HG02678 (cell line): ENCODE measurements at regions not wholly inside any gene's neighbourhood (a gene's known extent, or its start where the extent isn't known, plus 50 kb on each side); places are given as distances from the start of the nearest gene placed in this dataset.
"Not testable (repeated sequence)": the region's sequence is repeated elsewhere in the genome, so short reads cannot be mapped to it uniquely, and the experiment has no call there.

Experiments used
- ATAC-seq: cut with Tn5 transposase; IDR thresholded peaks from one replicate; pipeline ENCODE4 v1.9.1; 2021; ENCODE audit warnings: mild to moderate bottlenecking, moderate library complexity; ENCODE audit not compliant: unreplicated experiment

- ATAC-seq = not testable (repeated sequence)
Observed at GRCh38 chr1:761791-762190, 75.3 kb upstream of the OR4F16 start.

GRCh38 chr1:771449-771848, 85.0 kb upstream of the OR4F16 start:
- ATAC-seq = not testable (repeated sequence)

GRCh38 chr1:777480-778180, 91.2 kb upstream of the OR4F16 start:
- ATAC-seq = not testable (repeated sequence)

GRCh38 chr1:778451-779278, 92.2 kb upstream of the OR4F16 start:
- ATAC-seq = peak; percentile 100

GRCh38 chr1:779621-780020, 93.2 kb upstream of the OR4F16 start:
- not testable (repeated sequence) for ATAC-seq

GRCh38 chr1:788835-789234, 102.4 kb upstream of the OR4F16 start:
- ATAC-seq = no peak

GRCh38 chr1:789606-790005, 103.2 kb upstream of the OR4F16 start:
- not testable (repeated sequence) for ATAC-seq

GRCh38 chr1:790388-790930, 104.0 kb upstream of the OR4F16 start:
- ATAC-seq = not testable (repeated sequence)

GRCh38 chr1:794310-794709, 107.9 kb upstream of the OR4F16 start:
- not testable (repeated sequence) for ATAC-seq

- ATAC-seq = not testable (repeated sequence)
Observed at GRCh38 chr1:794918-795584, 108.6 kb upstream of the OR4F16 start.

GRCh38 chr1:797649-798048, 111.2 kb upstream of the OR4F16 start:
- ATAC-seq = not testable (repeated sequence)

GRCh38 chr1:800397-800796, 113.9 kb upstream of the OR4F16 start:
- ATAC-seq = not testable (repeated sequence)

GRCh38 chr1:804378-805115, 118.1 kb upstream of the OR4F16 start:
- peak; percentile 85 for ATAC-seq

- not testable (repeated sequence) for ATAC-seq
Observed at GRCh38 chr1:805310-805709, 118.4 kb upstream of the SAMD11 start.

- ATAC-seq = not testable (repeated sequence)
Observed at GRCh38 chr1:807066-807465, 116.7 kb upstream of the SAMD11 start.

GRCh38 chr1:807699-808390, 115.9 kb upstream of the SAMD11 start:
- ATAC-seq = not testable (repeated sequence)

GRCh38 chr1:810949-811348, 112.8 kb upstream of the SAMD11 start:
- not testable (repeated sequence) for ATAC-seq

GRCh38 chr1:812535-813127, 111.1 kb upstream of the SAMD11 start:
- ATAC-seq = not testable (repeated sequence)

GRCh38 chr1:814543-814942, 109.2 kb upstream of the SAMD11 start:
- ATAC-seq = not testable (repeated sequence)
